ENCODE measurements at regions not wholly inside any gene's neighbourhood (a gene's known extent, or its start where the extent isn't known, plus 50 kb on each side); places are given as distances from the start of the nearest gene placed in this dataset.

GRCh38 chr3:117303443-117303842 lies 593.9 kb downstream of the TUSC7 start:
- TF ChIP-seq EP300 (IDR thresholded peaks at IDR 0.05; ENCODE audit: borderline replicate concordance in 1 of 2, low read depth in 2 of 2, low read length in 2 of 2) (no peak), CTCF (IDR thresholded peaks at IDR 0.05; ENCODE audit: control extremely low read depth in 1 of 3, insufficient read depth in 1 of 3, low read depth in 1 of 3, low read length in 3 of 3) (no peak), POLR2A (IDR thresholded peaks at IDR 0.05; ENCODE audit: control extremely low read depth in 1 of 2, low read depth in 2 of 2, low read length in 2 of 2) (no peak), GTF2F1 (IDR thresholded peaks at IDR 0.05; ENCODE audit: borderline replicate concordance, low read depth, low read length) (no peak), TAF1 (IDR thresholded peaks at IDR 0.05; ENCODE audit: low read depth, low read length) (no peak), RFX5 (IDR thresholded peaks at IDR 0.05; ENCODE audit: borderline replicate concordance, low read depth, low read length) (no peak), MAFK (IDR thresholded peaks at IDR 0.05; ENCODE audit: low read depth, low read length) (no peak), SAP30 (IDR thresholded peaks at IDR 0.05; ENCODE audit: insufficient read depth, insufficient replicate concordance, low read length) (no peak), RXRA (IDR thresholded peaks at IDR 0.05; ENCODE audit: insufficient read depth, low read depth, low read length) (no peak), TCF12 (IDR thresholded peaks at IDR 0.05; ENCODE audit: low read depth, low read length) (no peak)
